Upper lobe of left lung (tissue), 6 donors: ENCODE measurements at regions not wholly inside any gene's neighbourhood (a gene's known extent, or its start where the extent isn't known, plus 50 kb on each side); places are given as distances from the start of the nearest gene placed in this dataset.

ENCODE experiments used
- ATAC-seq, 2 donors: fragments of 200-7000 bp; cut with Tn5 transposase; one replicate each; pipeline ENCODE4 v1.9.1; 2022; ENCODE audit warnings: mild to moderate bottlenecking in 2 of 2, moderate library complexity in 2 of 2; ENCODE audit not compliant: low FRiP score in 2 of 2
- DNase-seq, 2 donors: peaks; one replicate each; pipeline ENCODE4 v3.0.0-alpha.2; 2019 to 2020
- H3K27ac ChIP-seq, 4 donors: fragments of 200-600 bp; sonication (generic); one replicate each; pipeline ENCODE4 v1.5.1; 2016 to 2019
- H3K27me3 ChIP-seq, 4 donors: fragments of 200-600 bp; sonication (generic); one replicate each; pipeline ENCODE4 v1.5.1; 2017 to 2019
- H3K36me3 ChIP-seq, 4 donors: fragments of 200-600 bp; sonication (generic); one replicate each; pipeline ENCODE4 v1.5.1; 2016 to 2019
- H3K4me1 ChIP-seq, 4 donors: fragments of 200-600 bp; sonication (generic); one replicate each; pipeline ENCODE4 v1.5.1; 2018 to 2019
- H3K4me3 ChIP-seq, 4 donors: fragments of 200-600 bp; sonication (generic); one replicate each; pipeline ENCODE4 v1.5.1; 2017 to 2019; ENCODE audit warnings: mild to moderate bottlenecking in 2 of 4, moderate library complexity in 1 of 4
- H3K9me3 ChIP-seq, 4 donors: fragments of 200-600 bp; sonication (generic); one replicate each; pipeline ENCODE4 v1.5.1; 2018 to 2019
- EP300 ChIP-seq, 4 donors: sonication (generic); formaldehyde crosslinking; IDR thresholded peaks; one replicate each; pipeline ENCODE4 v1.5.1; 2017; ENCODE audit warnings: antibody characterized with exemption in 4 of 4, control low read depth in 2 of 4
- POLR2A ChIP-seq, 4 donors: fragments of 450-650 bp; IDR thresholded peaks; one replicate each; pipeline ENCODE4 v1.5.1; 2016 to 2017; ENCODE audit warnings: antibody characterized with exemption in 4 of 4, mild to moderate bottlenecking in 2 of 4
- POLR2AphosphoS5 ChIP-seq, 2 donors: sonication (generic); formaldehyde crosslinking; IDR thresholded peaks; one replicate each; pipeline ENCODE4 v1.5.1; 2017; ENCODE audit warnings: antibody characterized with exemption in 2 of 2
- WGBS, 2 donors: methylation state at CpG; one replicate each; pipeline ENCODE4 v1.1.5; 2017 to 2018; 5-methylcytosine and 5-hydroxymethylcytosine counted together
- TF ChIP-seq, protein P1 (sequence below), 6 experiments: fragments of 450-650 bp in 4 of 6; fragments of 200-600 bp in 2 of 6; sonication (generic) in 2 of 6; IDR thresholded peaks; one replicate each; pipeline ENCODE4 v1.5.1; 2016 to 2019; ENCODE audit warnings: antibody characterized with exemption in 6 of 6
- donor health status: DM: no; HTN: no; CAD: no; lungs with moderate emphysema.
- donor health status: DM: no; HTN: yes; CAD: no; lungs with severe emphysema.

DNA sequence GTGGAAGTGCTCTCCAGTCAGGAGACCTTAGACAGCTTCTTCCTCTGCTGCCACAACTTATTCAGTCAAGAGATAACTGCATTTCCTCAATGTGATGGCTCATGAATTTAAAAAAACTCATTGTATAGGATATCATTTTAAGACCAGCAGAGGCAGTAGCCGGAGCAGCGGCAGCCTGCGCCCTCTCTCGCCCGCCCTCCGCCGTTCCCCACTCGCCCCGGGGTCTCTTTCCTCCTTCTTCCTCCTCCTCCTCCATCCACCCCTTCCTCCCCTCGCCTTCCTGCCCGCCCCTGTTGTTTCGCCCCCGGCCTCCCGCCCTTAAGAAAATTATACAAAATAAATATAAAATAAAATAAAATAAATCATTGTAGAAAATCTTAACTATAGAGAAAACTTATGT lies 687.6 kb downstream of the FLRT2 start:
- ATAC-seq: no peak
- Histone ChIP-seq H3K36me3 (no peaks in the 10 kb centered on the region), H3K9me3 (no peaks in the 10 kb centered on the region), H3K27ac (no peak overlapping the region), H3K27me3 (no peaks in the 10 kb centered on the region), H3K4me3 (no peak overlapping the region), H3K4me1 (no peaks in the 10 kb centered on the region)
- WGBS, 2 donors: 77 to 88% methylated on average over 14 of the region's 14 CpGs
- TF ChIP-seq POLR2AphosphoS5 (IDR thresholded peaks at IDR 0.05) (no peak), EP300 (IDR thresholded peaks at IDR 0.05) (no peak), POLR2A (IDR thresholded peaks at IDR 0.05) (no peak)
- TF ChIP-seq, protein P1, sequence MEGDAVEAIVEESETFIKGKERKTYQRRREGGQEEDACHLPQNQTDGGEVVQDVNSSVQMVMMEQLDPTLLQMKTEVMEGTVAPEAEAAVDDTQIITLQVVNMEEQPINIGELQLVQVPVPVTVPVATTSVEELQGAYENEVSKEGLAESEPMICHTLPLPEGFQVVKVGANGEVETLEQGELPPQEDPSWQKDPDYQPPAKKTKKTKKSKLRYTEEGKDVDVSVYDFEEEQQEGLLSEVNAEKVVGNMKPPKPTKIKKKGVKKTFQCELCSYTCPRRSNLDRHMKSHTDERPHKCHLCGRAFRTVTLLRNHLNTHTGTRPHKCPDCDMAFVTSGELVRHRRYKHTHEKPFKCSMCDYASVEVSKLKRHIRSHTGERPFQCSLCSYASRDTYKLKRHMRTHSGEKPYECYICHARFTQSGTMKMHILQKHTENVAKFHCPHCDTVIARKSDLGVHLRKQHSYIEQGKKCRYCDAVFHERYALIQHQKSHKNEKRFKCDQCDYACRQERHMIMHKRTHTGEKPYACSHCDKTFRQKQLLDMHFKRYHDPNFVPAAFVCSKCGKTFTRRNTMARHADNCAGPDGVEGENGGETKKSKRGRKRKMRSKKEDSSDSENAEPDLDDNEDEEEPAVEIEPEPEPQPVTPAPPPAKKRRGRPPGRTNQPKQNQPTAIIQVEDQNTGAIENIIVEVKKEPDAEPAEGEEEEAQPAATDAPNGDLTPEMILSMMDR (IDR thresholded peaks at IDR 0.05): no peak
- DNase-seq: peak in 1 of 2 donors; percentile 73

DNA sequence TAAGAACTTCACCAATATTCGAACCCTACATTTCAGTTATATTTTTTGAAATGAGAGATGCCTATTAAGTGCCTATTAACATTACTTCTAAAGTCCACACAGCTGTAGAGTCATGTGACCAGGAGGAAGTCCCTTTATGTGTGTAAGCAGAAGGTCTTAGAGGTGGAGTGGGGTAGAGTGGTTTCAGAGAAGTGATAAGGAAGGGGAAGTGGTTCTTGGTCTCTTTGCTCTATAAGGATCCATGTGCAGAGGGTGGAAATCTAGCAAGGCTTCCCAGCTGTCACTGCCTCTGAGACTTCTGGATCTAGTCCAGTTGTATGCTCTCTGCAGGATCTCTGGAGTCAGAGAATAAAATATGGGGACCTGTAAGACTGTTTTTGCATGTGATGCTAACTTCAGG lies 673.9 kb downstream of the FLRT2 start:
- no peak overlapping the region for H3K27ac ChIP-seq

DNA sequence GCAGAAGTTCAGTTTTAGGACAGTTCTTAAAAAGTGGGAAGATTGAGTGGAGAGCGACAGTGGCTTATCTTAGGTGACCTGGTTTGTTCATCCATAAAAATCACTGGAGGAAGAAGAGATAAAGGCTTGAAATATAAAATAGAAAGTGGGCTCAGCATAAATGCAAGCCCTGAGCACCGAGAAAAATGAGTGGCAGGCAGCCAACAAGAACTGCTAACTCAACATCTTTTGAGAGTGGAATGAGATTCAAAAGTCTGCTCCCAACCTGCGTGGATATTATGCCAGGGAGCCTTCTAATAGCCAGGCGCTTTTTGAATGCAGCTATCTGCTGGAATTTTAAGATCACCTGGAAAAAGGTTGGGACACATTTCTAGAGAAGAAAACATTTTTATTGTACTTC lies 666.5 kb downstream of the FLRT2 start:
- no peak for TF ChIP-seq POLR2AphosphoS5 (IDR thresholded peaks at IDR 0.05)
- TF ChIP-seq, protein P1 (IDR thresholded peaks at IDR 0.05): no peak
- TF ChIP-seq EP300 (IDR thresholded peaks at IDR 0.05): no peak
- TF ChIP-seq POLR2A (IDR thresholded peaks at IDR 0.05): no peak
- Histone ChIP-seq H3K27me3 (no peaks in the 10 kb centered on the region), H3K4me3 (no peak overlapping the region), H3K9me3 (no peaks in the 10 kb centered on the region), H3K4me1 (no peaks in the 10 kb centered on the region), H3K36me3 (no peaks in the 10 kb centered on the region), H3K27ac (no peak overlapping the region)
- no peak for ATAC-seq
- 35% methylated on average over 4 of the region's 4 CpGs for WGBS, 2 donors
- no peak for DNase-seq

More for the DNA sequence above, 673.9 kb downstream of the FLRT2 start:
- DNase-seq (no peak), ATAC-seq (no peak)
- Histone ChIP-seq H3K4me3 (no peak overlapping the region), H3K4me1 (no peaks in the 10 kb centered on the region), H3K36me3 (no peaks in the 10 kb centered on the region), H3K27me3 (no peaks in the 10 kb centered on the region), H3K9me3 (no peaks in the 10 kb centered on the region)
- TF ChIP-seq EP300 (IDR thresholded peaks at IDR 0.05): no peak
- TF ChIP-seq POLR2A (IDR thresholded peaks at IDR 0.05): no peak
- TF ChIP-seq, protein P1 (IDR thresholded peaks at IDR 0.05): no peak
- TF ChIP-seq POLR2AphosphoS5 (IDR thresholded peaks at IDR 0.05): no peak
- WGBS, 2 donors: 63 to 64% methylated on average over 1 of the region's 1 CpG

DNA sequence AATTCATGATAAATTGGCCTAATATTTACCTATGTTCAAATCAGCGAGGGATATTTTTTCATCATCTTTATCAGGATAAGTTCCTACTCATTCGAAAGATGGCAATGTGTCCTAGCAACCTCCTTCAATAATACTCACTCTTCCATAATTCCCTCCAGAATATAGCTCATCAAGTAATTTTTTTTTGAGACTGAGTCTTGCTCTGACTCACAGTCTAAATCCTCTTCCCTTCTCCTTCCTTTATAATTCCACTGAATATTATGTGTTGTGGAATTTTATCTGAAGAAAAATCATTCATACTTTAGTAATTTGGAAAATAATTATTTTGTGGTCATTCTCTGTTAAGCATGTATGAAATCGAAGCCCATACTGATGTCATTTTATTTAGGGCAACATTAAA lies 663.8 kb downstream of the FLRT2 start:
- DNase-seq (no peak), ATAC-seq (no peak)
- TF ChIP-seq POLR2A (IDR thresholded peaks at IDR 0.05) (no peak), EP300 (IDR thresholded peaks at IDR 0.05) (no peak), POLR2AphosphoS5 (IDR thresholded peaks at IDR 0.05) (no peak)
- TF ChIP-seq, protein P1 (IDR thresholded peaks at IDR 0.05): no peak
- Histone ChIP-seq H3K27me3 (no peaks in the 10 kb centered on the region), H3K9me3 (no peaks in the 10 kb centered on the region), H3K27ac (no peak overlapping the region), H3K4me3 (no peak overlapping the region), H3K4me1 (no peaks in the 10 kb centered on the region), H3K36me3 (no peaks in the 10 kb centered on the region)
- 86 to 91% methylated on average over 3 of the region's 3 CpGs for WGBS, 2 donors

DNA sequence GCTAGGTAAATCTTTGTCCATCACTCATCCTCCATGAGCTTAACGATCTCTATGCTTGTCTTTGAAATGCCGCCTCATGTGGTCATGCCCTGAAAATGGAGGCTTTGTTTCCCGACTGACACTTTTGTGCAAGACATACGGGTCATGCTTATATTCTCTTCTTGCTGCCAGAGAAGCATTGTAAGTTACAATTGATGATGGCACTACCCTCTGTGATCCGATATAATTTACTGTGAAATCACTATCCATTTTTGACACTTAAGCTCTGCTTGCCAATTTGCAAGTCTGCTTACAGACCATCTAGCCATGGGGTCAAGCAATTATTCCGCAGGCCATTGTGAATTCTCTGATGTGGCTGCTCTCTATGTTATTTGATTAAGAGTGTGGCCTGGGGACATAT lies 650.0 kb downstream of the FLRT2 start:
- no peaks in the 10 kb centered on the region for H3K9me3 ChIP-seq
- H3K4me3 ChIP-seq: no peak overlapping the region
- H3K36me3 ChIP-seq: no peaks in the 10 kb centered on the region
- ATAC-seq (no peak), DNase-seq (no peak)
- no peaks in the 10 kb centered on the region for H3K27me3 ChIP-seq
- no peaks in the 10 kb centered on the region for H3K4me1 ChIP-seq
- no peak for TF ChIP-seq EP300 (IDR thresholded peaks at IDR 0.05)
- no peak for TF ChIP-seq POLR2AphosphoS5 (IDR thresholded peaks at IDR 0.05)
- TF ChIP-seq POLR2A (IDR thresholded peaks at IDR 0.05): no peak
- TF ChIP-seq, protein P1 (IDR thresholded peaks at IDR 0.05): no peak
- H3K27ac ChIP-seq: no peak overlapping the region
- 70 to 76% methylated on average over 6 of the region's 6 CpGs for WGBS, 2 donors
